Neural cell (in vitro differentiated cells): ENCODE measurements at regions not wholly inside any gene's neighbourhood (a gene's known extent, or its start where the extent isn't known, plus 50 kb on each side); places are given as distances from the start of the nearest gene placed in this dataset.

Source experiments
- H2AFZ ChIP-seq: fragments of 200-600, 300-800 bp; sonication (generic), shearing (Covaris generic); 2 replicates; pipeline ENCODE4 v1.6.0; 2014; ENCODE audit warnings: low read depth, mild to moderate bottlenecking, antibody characterized with exemption, low read length, moderate library complexity
- H3F3A ChIP-seq: fragments of 200-600 bp; shearing (Covaris generic); 2 replicates; pipeline ENCODE4 v1.6.1; 2016; ENCODE audit warnings: mild to moderate bottlenecking, moderate library complexity, mixed read lengths, antibody characterized with exemption, low read length; ENCODE audit not compliant: insufficient read depth, poor library complexity, severe bottlenecking
- H3K27ac ChIP-seq: fragments of 200-600, 300-800 bp; sonication (generic), shearing (Covaris generic); 2 replicates; pipeline ENCODE4 v1.5.1; 2014; ENCODE audit warnings: mild to moderate bottlenecking, low read length, moderate library complexity
- H3K27me3 ChIP-seq: fragments of 300-800, 200-600 bp; sonication (generic), shearing (Covaris generic); 2 replicates; pipeline ENCODE4 v1.6.0; 2014; ENCODE audit warnings: mild to moderate bottlenecking, low read depth, low read length, moderate library complexity; ENCODE audit not compliant: insufficient read depth
- H3K36me3 ChIP-seq: fragments of 300-800, 200-600 bp; sonication (generic), shearing (Covaris generic); 2 replicates; pipeline ENCODE4 v1.5.1; 2014; ENCODE audit warnings: mild to moderate bottlenecking, antibody characterized with exemption, low read length, moderate library complexity; ENCODE audit not compliant: insufficient read depth
- H3K4me2 ChIP-seq: fragments of 300-800, 200-600 bp; sonication (generic), shearing (Covaris generic); 2 replicates; pipeline ENCODE4 v1.6.0; 2014; ENCODE audit warnings: mild to moderate bottlenecking, low read length
- H3K4me3 ChIP-seq: fragments of 300-800, 200-600 bp; sonication (generic), shearing (Covaris generic); 2 replicates; pipeline ENCODE4 v1.5.1; 2014; ENCODE audit warnings: mild to moderate bottlenecking, low read length, moderate library complexity
- H3K79me2 ChIP-seq: fragments of 200-600 bp; shearing (Covaris generic); replicated peaks from 2 replicates; pipeline ENCODE4 v1.6.0; 2014; ENCODE audit warnings: mild to moderate bottlenecking, low read length, moderate library complexity; ENCODE audit not compliant: insufficient read depth
- H3K9ac ChIP-seq: fragments of 300-800, 200-600 bp; sonication (generic), shearing (Covaris generic); 2 replicates; pipeline ENCODE4 v1.6.1; 2016; ENCODE audit warnings: mild to moderate bottlenecking, low read length, mixed read lengths
- H3K9me2 ChIP-seq: fragments of 200-600 bp; shearing (Covaris generic); 2 replicates; pipeline ENCODE4 v1.6.1; 2016; ENCODE audit warnings: mild to moderate bottlenecking, low read length, mixed read lengths; ENCODE audit not compliant: insufficient read depth
- H3K9me3 ChIP-seq: fragments of 200-600, 300-800 bp; sonication (generic), shearing (Covaris generic); 2 replicates; pipeline ENCODE4 v1.6.1; 2016; ENCODE audit warnings: mild to moderate bottlenecking, mixed run types, low read length, moderate library complexity, mixed read lengths
- H4K20me1 ChIP-seq: fragments of 200-600 bp; shearing (Covaris generic); 2 replicates; pipeline ENCODE4 v1.6.1; 2016; ENCODE audit warnings: mild to moderate bottlenecking, mixed run types; ENCODE audit not compliant: insufficient read depth
- EP300 ChIP-seq: fragments of 450-650 bp; conservative IDR thresholded peaks from 2 replicates; pipeline ENCODE4 v1.6.1; 2014; ENCODE audit warnings: antibody characterized with exemption, mild to moderate bottlenecking, moderate library complexity; ENCODE audit not compliant: poor library complexity, severe bottlenecking
- EZH2 ChIP-seq: fragments of 200-600, 300-800 bp; shearing (Covaris generic), sonication (generic); IDR thresholded peaks from 2 replicates; pipeline ENCODE4 v1.6.1; 2014; ENCODE audit warnings: antibody characterized with exemption, low read length, borderline replicate concordance, mild to moderate bottlenecking; ENCODE audit not compliant: insufficient read depth, poor library complexity, severe bottlenecking
- MXI1 ChIP-seq: fragments of 450-650 bp; conservative IDR thresholded peaks from 2 replicates; pipeline ENCODE4 v1.6.1; 2014; ENCODE audit warnings: antibody characterized with exemption, mild to moderate bottlenecking; ENCODE audit not compliant: poor library complexity, severe bottlenecking
- POLR2AphosphoS5 ChIP-seq: IDR thresholded peaks from 2 replicates; pipeline ENCODE4 v1.6.1; 2012
- RAD21 ChIP-seq: fragments of 450-650 bp; conservative IDR thresholded peaks from 2 replicates; pipeline ENCODE4 v1.6.1; 2014; ENCODE audit warnings: antibody characterized with exemption, mild to moderate bottlenecking, moderate library complexity
- REST ChIP-seq: IDR thresholded peaks from 2 replicates; pipeline ENCODE4 v1.6.1; 2012; ENCODE audit warnings: borderline replicate concordance
- SMC3 ChIP-seq: fragments of 450-650 bp; conservative IDR thresholded peaks from 2 replicates; pipeline ENCODE4 v1.6.1; 2014; ENCODE audit warnings: antibody characterized with exemption, mild to moderate bottlenecking, moderate library complexity; ENCODE audit not compliant: poor library complexity
- TAF1 ChIP-seq: IDR thresholded peaks from 2 replicates; pipeline ENCODE4 v1.6.1; 2012; ENCODE audit warnings: low read depth
- TF ChIP-seq, protein P1 (sequence below): fragments of 450-650 bp; IDR thresholded peaks from 2 replicates; pipeline ENCODE4 v1.5.1; 2014; ENCODE audit warnings: antibody characterized with exemption, mild to moderate bottlenecking, moderate library complexity; ENCODE audit not compliant: poor library complexity, severe bottlenecking

- Histone ChIP-seq H3K9ac (no peak overlapping the region), H3K27ac (no peak overlapping the region), H4K20me1 (no peaks in the 10 kb centered on the region), H3K36me3 (no peaks in the 10 kb centered on the region), H3K9me2 (no peaks in the 10 kb centered on the region), H3K4me3 (no peak overlapping the region), H3K9me3 (peaks cover 4% of the 10 kb centered on the region), H3F3A (no peaks in the 10 kb centered on the region), H3K27me3 (no peaks in the 10 kb centered on the region), H3K79me2 (no peaks in the 10 kb centered on the region), H2AFZ (no peak overlapping the region), H3K4me2 (no peak overlapping the region)
- TF ChIP-seq EZH2 (no peak), TAF1 (no peak), MXI1 (no peak), POLR2AphosphoS5 (no peak), REST (no peak), EP300 (no peak), SMC3 (no peak), RAD21 (no peak)
- TF ChIP-seq, protein P1, sequence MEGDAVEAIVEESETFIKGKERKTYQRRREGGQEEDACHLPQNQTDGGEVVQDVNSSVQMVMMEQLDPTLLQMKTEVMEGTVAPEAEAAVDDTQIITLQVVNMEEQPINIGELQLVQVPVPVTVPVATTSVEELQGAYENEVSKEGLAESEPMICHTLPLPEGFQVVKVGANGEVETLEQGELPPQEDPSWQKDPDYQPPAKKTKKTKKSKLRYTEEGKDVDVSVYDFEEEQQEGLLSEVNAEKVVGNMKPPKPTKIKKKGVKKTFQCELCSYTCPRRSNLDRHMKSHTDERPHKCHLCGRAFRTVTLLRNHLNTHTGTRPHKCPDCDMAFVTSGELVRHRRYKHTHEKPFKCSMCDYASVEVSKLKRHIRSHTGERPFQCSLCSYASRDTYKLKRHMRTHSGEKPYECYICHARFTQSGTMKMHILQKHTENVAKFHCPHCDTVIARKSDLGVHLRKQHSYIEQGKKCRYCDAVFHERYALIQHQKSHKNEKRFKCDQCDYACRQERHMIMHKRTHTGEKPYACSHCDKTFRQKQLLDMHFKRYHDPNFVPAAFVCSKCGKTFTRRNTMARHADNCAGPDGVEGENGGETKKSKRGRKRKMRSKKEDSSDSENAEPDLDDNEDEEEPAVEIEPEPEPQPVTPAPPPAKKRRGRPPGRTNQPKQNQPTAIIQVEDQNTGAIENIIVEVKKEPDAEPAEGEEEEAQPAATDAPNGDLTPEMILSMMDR = no peak
These were observed 138.0 kb upstream of the C9orf72 start for GRCh38 chr9:27711241-27711640.

- Histone ChIP-seq H3K27me3 (no peaks in the 10 kb centered on the region), H4K20me1 (no peaks in the 10 kb centered on the region), H3K4me3 (no peak overlapping the region), H3K36me3 (no peaks in the 10 kb centered on the region), H2AFZ (no peak overlapping the region), H3K27ac (no peak overlapping the region), H3F3A (no peaks in the 10 kb centered on the region), H3K9ac (no peak overlapping the region), H3K9me2 (no peaks in the 10 kb centered on the region), H3K4me2 (no peak overlapping the region), H3K9me3 (peaks cover 4% of the 10 kb centered on the region), H3K79me2 (no peaks in the 10 kb centered on the region)
- TF ChIP-seq, protein P1 = no peak
- no peak for TF ChIP-seq SMC3
- TF ChIP-seq TAF1 = no peak
- TF ChIP-seq REST = no peak
- no peak for TF ChIP-seq EP300
- no peak for TF ChIP-seq MXI1
- TF ChIP-seq RAD21 = no peak
- no peak for TF ChIP-seq POLR2AphosphoS5
- no peak for TF ChIP-seq EZH2
These were observed 139.5 kb upstream of the C9orf72 start for GRCh38 chr9:27712806-27713205.
